K562 (cell line): ENCODE measurements at regions not wholly inside any gene's neighbourhood (a gene's known extent, or its start where the extent isn't known, plus 50 kb on each side); places are given as distances from the start of the nearest gene placed in this dataset.
A peak's percentile ranks its signal among the peaks of the same experiment; 100 is the strongest.

Source experiments
- CCNT2 ChIP-seq: IDR thresholded peaks from 2 replicates; pipeline ENCODE4 v1.6.1; 2011; ENCODE audit warnings: borderline replicate concordance, low read depth, mild to moderate bottlenecking, moderate library complexity, mixed read lengths, low read length; ENCODE audit not compliant: insufficient read length; ENCODE audit errors: extremely low read depth
- CTBP1 ChIP-seq: fragments of 450-650 bp; IDR thresholded peaks from 2 replicates; pipeline ENCODE4 v1.6.1; 2016; ENCODE audit warnings: borderline replicate concordance
- CTCF ChIP-seq, 3 experiments: IDR thresholded peaks in 2 of 3; conservative IDR thresholded peaks in 1 of 3; 2 replicates each; pipeline ENCODE4 v1.5.1; 2011 to 2012; ENCODE audit warnings: low read length in 3 of 3, mild to moderate bottlenecking in 3 of 3, control low read depth in 2 of 3, improper control_type of control experiment in 1 of 3, inconsistent platforms in 1 of 3, low read depth in 1 of 3, mixed read lengths in 1 of 3, moderate library complexity in 1 of 3; ENCODE audit not compliant: insufficient read depth in 2 of 3
- ELF4 ChIP-seq: fragments of 450-650 bp; formaldehyde crosslinking; IDR thresholded peaks from 2 replicates; pipeline ENCODE4 v1.4.0; 2022; ENCODE audit warnings: missing genetic modification characterization
- FOXA3 ChIP-seq, 2 experiments: fragments of 450-650 bp in 1 of 2; sonication (generic) in 1 of 2; formaldehyde crosslinking; IDR thresholded peaks in 1 of 2; conservative IDR thresholded peaks in 1 of 2; 2 replicates each; pipeline versions ENCODE4 v1.4.0 to v1.8.0; 2020 to 2022; ENCODE audit warnings: mild to moderate bottlenecking in 2 of 2, missing genetic modification reagents in 1 of 2
- GATAD2A ChIP-seq: fragments of 450-650 bp; IDR thresholded peaks from 2 replicates; pipeline ENCODE4 v1.6.1; 2017
- HIVEP1 ChIP-seq: fragments of 250-450 bp; sonication (Bioruptor Pico); IDR thresholded peaks from 2 replicates; pipeline ENCODE4 v1.4.0; 2020; ENCODE audit warnings: mild to moderate bottlenecking
- HMG20A ChIP-seq: fragments of 450-650 bp; formaldehyde crosslinking; conservative IDR thresholded peaks from 2 replicates; pipeline ENCODE4 v1.4.0; 2020; ENCODE audit warnings: mild to moderate bottlenecking, mixed read lengths
- ID3 ChIP-seq, 2 experiments: fragments of 250-450 bp in 1 of 2; fragments of 450-650 bp in 1 of 2; sonication (Bioruptor Pico) in 1 of 2; IDR thresholded peaks; 2 replicates each; pipeline versions ENCODE4 v1.6.1 to v1.8.0; 2016 to 2021; ENCODE audit warnings: mild to moderate bottlenecking in 2 of 2, moderate library complexity in 2 of 2, missing compliant biosample characterization in 1 of 2, missing genetic modification characterization in 1 of 2
- KDM1A ChIP-seq, 2 experiments: fragments of 450-650 bp; IDR thresholded peaks; 2 replicates each; pipeline ENCODE4 v1.6.1; 2016; ENCODE audit warnings: mild to moderate bottlenecking in 2 of 2
- MEF2A ChIP-seq: IDR thresholded peaks from 2 replicates; pipeline ENCODE4 v1.6.1; 2011; ENCODE audit warnings: low read depth, mild to moderate bottlenecking, low read length, moderate library complexity; ENCODE audit not compliant: control insufficient read depth
- NCOR1 ChIP-seq: fragments of 450-650 bp; IDR thresholded peaks from 2 replicates; pipeline ENCODE4 v1.6.1; 2016; ENCODE audit warnings: mild to moderate bottlenecking, moderate library complexity
- NFXL1 ChIP-seq: fragments of 450-650 bp; formaldehyde crosslinking; IDR thresholded peaks from 2 replicates; pipeline ENCODE4 v1.4.0; 2021; ENCODE audit warnings: mild to moderate bottlenecking
- POLR2G ChIP-seq: fragments of 200-400 bp; formaldehyde crosslinking; IDR thresholded peaks from 2 replicates; pipeline ENCODE4 v1.6.1; 2017; ENCODE audit warnings: low read depth, mild to moderate bottlenecking, antibody characterized with exemption, low read length, moderate library complexity
- REST ChIP-seq, 2 experiments: fragments of 450-650 bp; formaldehyde crosslinking in 1 of 2; IDR thresholded peaks; 2 replicates each; pipeline versions ENCODE4 v1.4.0 to v1.6.1; 2014 to 2020; ENCODE audit warnings: mild to moderate bottlenecking in 2 of 2, borderline replicate concordance in 1 of 2, low read depth in 1 of 2
- STAT5A ChIP-seq: IDR thresholded peaks from 2 replicates; pipeline ENCODE4 v1.6.1; 2012; ENCODE audit warnings: low read length, inconsistent platforms, borderline replicate concordance
- ZBTB12 ChIP-seq: fragments of 250-450 bp; sonication (Bioruptor Pico); IDR thresholded peaks from 2 replicates; pipeline ENCODE4 v1.4.0; 2020

GRCh38 chr12:111304642-111305071 lies 64.2 kb downstream of the PHETA1 start (continued):
- peak; percentile 34; the same call in 1 of the 2 replicates for TF ChIP-seq CTBP1
- no peak for TF ChIP-seq CCNT2
- 0 out of 2 replicates have a peak, but pooled peaks have one; percentile 8 for TF ChIP-seq STAT5A
- no peak for TF ChIP-seq NFXL1 (CRISPR knock-in tag)
- TF ChIP-seq REST (IDR thresholded peaks at IDR 0.05; ENCODE audit: borderline replicate concordance): no peak; the same call in 1 of the 2 replicates
- TF ChIP-seq REST (CRISPR knock-in tag; IDR thresholded peaks at IDR 0.05; ENCODE audit: low read depth): no peak
- TF ChIP-seq ID3 (CRISPR knock-in tag; IDR thresholded peaks at IDR 0.05): no peak
- TF ChIP-seq ID3 (tag; IDR thresholded peaks at IDR 0.05): peak; percentile 42; the same call in 1 of the 2 replicates
- no peak for TF ChIP-seq GATAD2A
- no peak for TF ChIP-seq NCOR1
- TF ChIP-seq CTCF (IDR thresholded peaks at IDR 0.05 in 2 of 3, conservative IDR thresholded peaks at IDR 0.05 in 1 of 3; ENCODE audit: insufficient read depth in 2 of 3, low read depth in 1 of 3, low read length in 3 of 3): peak; percentile 80 to 97 (median 95)
- no peak for TF ChIP-seq ELF4 (CRISPR knock-in tag)
- TF ChIP-seq FOXA3 (CRISPR knock-in tag; conservative IDR thresholded peaks at IDR 0.05 in 1 of 2, IDR thresholded peaks at IDR 0.05 in 1 of 2): no peak
- TF ChIP-seq MEF2A: no peak
- TF ChIP-seq POLR2G: no peak
- no peak for TF ChIP-seq KDM1A (IDR thresholded peaks at IDR 0.05)
- no peak for TF ChIP-seq HIVEP1 (CRISPR knock-in tag)
- TF ChIP-seq ZBTB12 (CRISPR knock-in tag): no peak
- no peak for TF ChIP-seq HMG20A (CRISPR knock-in tag)
